HFFc6 (cell line): ENCODE measurements at regions not wholly inside any gene's neighbourhood (a gene's known extent, or its start where the extent isn't known, plus 50 kb on each side); places are given as distances from the start of the nearest gene placed in this dataset.
A peak's percentile ranks its signal among the peaks of the same experiment; 100 is the strongest.

Source experiments
- DNase-seq: peaks from one replicate; pipeline ENCODE4 v3.0.0-alpha.2; 2018
- H3K27ac Mint-ChIP-seq: 2 replicates; pipeline ENCODE4 v1.8.0; 2020; ENCODE audit warnings: mild to moderate bottlenecking, mixed read lengths
- H3K27me3 Mint-ChIP-seq: 2 replicates; pipeline ENCODE4 v1.8.0; 2021; ENCODE audit warnings: mild to moderate bottlenecking, moderate library complexity, mixed read lengths; ENCODE audit not compliant: insufficient read depth
- H3K36me3 Mint-ChIP-seq: 2 replicates; pipeline ENCODE4 v1.8.0; 2021; ENCODE audit warnings: low read depth, mixed read lengths
- H3K4me1 Mint-ChIP-seq: 2 replicates; pipeline ENCODE4 v1.8.0; 2020; ENCODE audit warnings: low read depth, mixed read lengths
- H3K4me3 Mint-ChIP-seq: 2 replicates; pipeline ENCODE4 v1.8.0; 2020; ENCODE audit warnings: mild to moderate bottlenecking, moderate library complexity, mixed read lengths
- H3K9me3 Mint-ChIP-seq: 2 replicates; pipeline ENCODE4 v1.8.0; 2020; ENCODE audit warnings: mild to moderate bottlenecking, mixed read lengths
- CTCF ChIP-seq: fragments of 200-600 bp; sonication (generic); IDR thresholded peaks from 2 replicates; pipeline ENCODE4 v1.5.0; 2021; ENCODE audit warnings: antibody characterized with exemption, mild to moderate bottlenecking

GRCh38 chr7:57256637-57257375 lies 124.6 kb upstream of the ZNF479 start:
- Mint-ChIP-seq H3K27ac (no peak overlapping the region), H3K36me3 (peaks cover 4% of the 10 kb centered on the region; the same call in 1 of the 2 replicates), H3K9me3 (peaks cover 57% of the 10 kb centered on the region), H3K4me3 (no peak overlapping the region), H3K4me1 (no peaks in the 10 kb centered on the region), H3K27me3 (no peaks in the 10 kb centered on the region)
- no peak for TF ChIP-seq CTCF
- DNase-seq = no peak

- TF ChIP-seq CTCF = no peak
- H3K36me3 Mint-ChIP-seq = peaks cover 15% of the 10 kb centered on the region
- H3K4me1 Mint-ChIP-seq = no peaks in the 10 kb centered on the region
- no peaks in the 10 kb centered on the region for H3K27me3 Mint-ChIP-seq
- no peak for DNase-seq
- H3K27ac Mint-ChIP-seq = no peak overlapping the region
- peaks cover 79% of the 10 kb centered on the region for H3K9me3 Mint-ChIP-seq
- no peak overlapping the region for H3K4me3 Mint-ChIP-seq
Measured at GRCh38 chr7:57274535-57275283, 142.5 kb upstream of the ZNF479 start.

- H3K27ac Mint-ChIP-seq = no peak overlapping the region
- H3K9me3 Mint-ChIP-seq = peaks cover 38% of the 10 kb centered on the region
- H3K27me3 Mint-ChIP-seq = no peaks in the 10 kb centered on the region
- no peak for DNase-seq
- no peak for TF ChIP-seq CTCF
- H3K4me1 Mint-ChIP-seq = no peaks in the 10 kb centered on the region
- no peaks in the 10 kb centered on the region; the same call in 1 of the 2 replicates for H3K36me3 Mint-ChIP-seq
- H3K4me3 Mint-ChIP-seq = no peak overlapping the region
Measured at GRCh38 chr7:57300747-57301146, 149.2 kb upstream of the ZNF716 start.

GRCh38 chr7:57305192-57305748 lies 144.7 kb upstream of the ZNF716 start:
- Mint-ChIP-seq H3K36me3 (no peaks in the 10 kb centered on the region), H3K4me1 (no peaks in the 10 kb centered on the region), H3K4me3 (no peak overlapping the region), H3K9me3 (peaks cover 37% of the 10 kb centered on the region), H3K27ac (no peak overlapping the region), H3K27me3 (no peaks in the 10 kb centered on the region)
- DNase-seq = no peak
- peak; percentile 64 for TF ChIP-seq CTCF

- peak; percentile 36; the same call in 1 of the 2 replicates for TF ChIP-seq CTCF
- Mint-ChIP-seq H3K27ac (no peak overlapping the region), H3K4me3 (no peak overlapping the region), H3K27me3 (no peaks in the 10 kb centered on the region), H3K9me3 (peaks cover 49% of the 10 kb centered on the region), H3K4me1 (no peaks in the 10 kb centered on the region), H3K36me3 (no peaks in the 10 kb centered on the region)
- no peak for DNase-seq
Measured at GRCh38 chr7:57308631-57309408, 141.2 kb upstream of the ZNF716 start.
